ENCODE measurements at regions not wholly inside any gene's neighbourhood (a gene's known extent, or its start where the extent isn't known, plus 50 kb on each side); places are given as distances from the start of the nearest gene placed in this dataset.
A peak's percentile ranks its signal among the peaks of the same experiment; 100 is the strongest.

DNA sequence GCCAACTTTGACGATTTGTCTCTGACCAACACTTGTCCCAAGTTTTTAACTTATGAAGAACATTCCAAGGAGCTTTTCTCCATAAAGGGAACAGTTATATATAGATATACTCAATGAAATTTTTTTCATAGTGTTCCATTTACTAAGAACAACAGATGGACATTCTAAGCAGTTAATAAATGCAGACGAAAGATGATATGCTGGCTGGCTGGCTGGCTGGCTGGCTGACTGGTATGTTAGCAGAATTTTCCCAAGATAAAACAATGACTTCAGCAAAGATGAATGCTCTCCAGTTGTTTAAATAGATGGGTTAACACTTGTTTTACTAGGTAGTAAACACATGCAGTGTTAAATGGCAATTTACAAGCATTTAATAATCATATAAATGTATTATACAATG lies 62.2 kb downstream of the SPANXN3 start:
- Mint-ChIP-seq H3K4me3 (no peak overlapping the region), H3K36me3 (no peaks in the 10 kb centered on the region), H3K27ac (no peak overlapping the region), H3K4me1 (no peaks in the 10 kb centered on the region), H3K9me3 (no peaks in the 10 kb centered on the region), H3K27me3 (ENCODE audit: insufficient read depth, low read depth) (peaks cover 2% of the 10 kb centered on the region)
- Histone ChIP-seq H3F3A (ENCODE audit: low read depth) (no peaks in the 10 kb centered on the region), H3K4me3 (no peak overlapping the region), H3K79me2 (ENCODE audit: low read depth) (no peaks in the 10 kb centered on the region), H3K4me1 (no peaks in the 10 kb centered on the region), H3K4me2 (no peak overlapping the region), H3K27me3 (no peaks in the 10 kb centered on the region), H4K20me1 (ENCODE audit: low read depth) (no peaks in the 10 kb centered on the region), H3K9me3 (ENCODE audit: low read depth) (peaks cover 8% of the 10 kb centered on the region), H3K27ac (no peak overlapping the region), H3K36me3 (no peaks in the 10 kb centered on the region), H3K9ac (no peak overlapping the region), H2AFZ (replicated peaks) (no peak overlapping the region)
- DNase-seq (ENCODE audit: low spot score): no peak
- no peak for TF ChIP-seq EZH2 (IDR thresholded peaks at IDR 0.05)

DNA sequence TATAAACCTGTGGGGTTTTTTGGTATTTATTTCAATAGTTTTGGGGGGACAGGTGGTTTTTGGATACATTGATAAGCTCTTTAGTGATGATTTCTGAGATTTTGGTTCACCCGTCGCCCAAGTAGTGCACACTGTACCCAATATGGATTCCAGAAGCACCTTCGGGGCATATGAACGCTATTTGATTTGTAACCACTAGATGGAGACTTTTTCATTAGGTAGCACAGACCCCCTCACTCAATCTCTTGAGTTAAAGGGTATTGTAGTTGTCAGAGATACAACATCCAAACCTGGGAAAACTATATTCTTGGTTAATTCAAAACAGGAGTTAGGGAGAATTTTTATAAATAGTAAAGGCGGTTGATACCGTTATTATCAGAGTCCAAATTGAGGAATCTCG lies 79.8 kb downstream of the SPANXN3 start:
- H3F3A ChIP-seq (ENCODE audit: low read depth): no peaks in the 10 kb centered on the region
- H3K9me3 ChIP-seq (ENCODE audit: low read depth): peaks cover 15% of the 10 kb centered on the region
- DNase-seq (ENCODE audit: low spot score): peak; percentile 45

GRCh38 chrX:143435916-143436315 lies 81.4 kb downstream of the SPANXN3 start:
- DNase-seq (ENCODE audit: low spot score): peak; percentile 3
- no peaks in the 10 kb centered on the region for H3K79me2 ChIP-seq (ENCODE audit: low read depth)
- peaks cover under 1% of the 10 kb centered on the region for H3K9me3 Mint-ChIP-seq
- no peak overlapping the region for H2AFZ ChIP-seq (replicated peaks)
- H3K4me1 ChIP-seq: no peaks in the 10 kb centered on the region
- no peak overlapping the region for H3K27ac ChIP-seq
- H3K4me1 Mint-ChIP-seq: peaks cover 4% of the 10 kb centered on the region
- H3K4me3 Mint-ChIP-seq: no peak overlapping the region
- no peak overlapping the region for H3K27ac Mint-ChIP-seq
- H3K4me3 ChIP-seq: no peak overlapping the region
- peaks cover 5% of the 10 kb centered on the region for H3K9me3 ChIP-seq (ENCODE audit: low read depth)
- no peaks in the 10 kb centered on the region for H4K20me1 ChIP-seq (ENCODE audit: low read depth)
- no peak for TF ChIP-seq CTCF (IDR thresholded peaks at IDR 0.05)
- no peak for TF ChIP-seq EZH2phosphoT487 (IDR thresholded peaks at IDR 0.05)
- TF ChIP-seq EZH2 (IDR thresholded peaks at IDR 0.05): no peak
- no peak overlapping the region for H3K4me2 ChIP-seq
- H3K27me3 ChIP-seq: no peaks in the 10 kb centered on the region
- no peaks in the 10 kb centered on the region for H3K36me3 ChIP-seq
- H3K9ac ChIP-seq: no peak overlapping the region
- H3F3A ChIP-seq (ENCODE audit: low read depth): no peaks in the 10 kb centered on the region
- H3K36me3 Mint-ChIP-seq: no peaks in the 10 kb centered on the region
- H3K27me3 Mint-ChIP-seq (ENCODE audit: insufficient read depth, low read depth): no peaks in the 10 kb centered on the region

More for the DNA sequence above, 79.8 kb downstream of the SPANXN3 start:
- no peaks in the 10 kb centered on the region for H3K79me2 ChIP-seq (ENCODE audit: low read depth)
- no peak overlapping the region for H3K27ac ChIP-seq
- H3K4me1 ChIP-seq: no peaks in the 10 kb centered on the region
- no peak overlapping the region for H3K4me3 ChIP-seq
- Mint-ChIP-seq H3K36me3 (no peaks in the 10 kb centered on the region), H3K27ac (no peak overlapping the region), H3K27me3 (ENCODE audit: insufficient read depth, low read depth) (no peaks in the 10 kb centered on the region), H3K4me1 (peaks cover 4% of the 10 kb centered on the region), H3K9me3 (peaks cover 14% of the 10 kb centered on the region), H3K4me3 (no peak overlapping the region)
- H3K4me2 ChIP-seq: no peak overlapping the region
- no peaks in the 10 kb centered on the region for H4K20me1 ChIP-seq (ENCODE audit: low read depth)
- H3K9ac ChIP-seq: no peak overlapping the region
- no peak for TF ChIP-seq EZH2 (IDR thresholded peaks at IDR 0.05)
- TF ChIP-seq EZH2phosphoT487 (IDR thresholded peaks at IDR 0.05): no peak
- peak; percentile 58 for TF ChIP-seq CTCF (IDR thresholded peaks at IDR 0.05)
- no peaks in the 10 kb centered on the region for H3K36me3 ChIP-seq
- no peak overlapping the region for H2AFZ ChIP-seq (replicated peaks)
- no peaks in the 10 kb centered on the region for H3K27me3 ChIP-seq

- no peak overlapping the region for H3K27ac Mint-ChIP-seq
- H3K4me1 Mint-ChIP-seq: no peaks in the 10 kb centered on the region
- no peaks in the 10 kb centered on the region for H3K79me2 ChIP-seq (ENCODE audit: low read depth)
- no peak overlapping the region for H3K4me3 Mint-ChIP-seq
- H3K36me3 ChIP-seq: no peaks in the 10 kb centered on the region
- no peak for DNase-seq (ENCODE audit: low spot score)
- H3K4me3 ChIP-seq: no peak overlapping the region
- no peak for TF ChIP-seq EZH2phosphoT487 (IDR thresholded peaks at IDR 0.05)
- TF ChIP-seq CTCF (IDR thresholded peaks at IDR 0.05): no peak
- no peak for TF ChIP-seq EZH2 (IDR thresholded peaks at IDR 0.05)
- no peak overlapping the region for H3K4me2 ChIP-seq
- H3K9ac ChIP-seq: no peak overlapping the region
- no peaks in the 10 kb centered on the region for H3K9me3 Mint-ChIP-seq
- H3K27ac ChIP-seq: no peak overlapping the region
- H3F3A ChIP-seq (ENCODE audit: low read depth): no peaks in the 10 kb centered on the region
- no peaks in the 10 kb centered on the region for H3K36me3 Mint-ChIP-seq
- no peak overlapping the region for H2AFZ ChIP-seq (replicated peaks)
- H4K20me1 ChIP-seq (ENCODE audit: low read depth): no peaks in the 10 kb centered on the region
- no peaks in the 10 kb centered on the region for H3K27me3 Mint-ChIP-seq (ENCODE audit: insufficient read depth, low read depth)
- H3K27me3 ChIP-seq: no peaks in the 10 kb centered on the region
- peaks cover 3% of the 10 kb centered on the region for H3K9me3 ChIP-seq (ENCODE audit: low read depth)
- H3K4me1 ChIP-seq: no peaks in the 10 kb centered on the region
Measured at GRCh38 chrX:143429811-143430210, 87.5 kb downstream of the SPANXN3 start.
